Ascending aorta (tissue), 2 donors: ENCODE measurements at regions not wholly inside any gene's neighbourhood (a gene's known extent, or its start where the extent isn't known, plus 50 kb on each side); places are given as distances from the start of the nearest gene placed in this dataset.
A peak's percentile ranks its signal among the peaks of the same experiment; 100 is the strongest.

Experiments used
- DNase-seq, 2 donors: peaks; one replicate each; pipeline ENCODE4 v3.0.0-alpha.2; 2019; ENCODE audit warnings: low spot score in 2 of 2
- H3K27ac ChIP-seq, 2 donors: fragments of 200-600 bp; sonication (generic); one replicate each; pipeline ENCODE4 v1.5.1; 2016 to 2017; ENCODE audit warnings: mild to moderate bottlenecking in 1 of 2
- H3K27me3 ChIP-seq: fragments of 200-600 bp; sonication (generic); one replicate; pipeline ENCODE4 v1.5.1; 2017
- H3K36me3 ChIP-seq, 2 donors: fragments of 200-600 bp; sonication (generic); one replicate each; pipeline ENCODE4 v1.5.1; 2016
- H3K4me1 ChIP-seq, 2 donors: fragments of 200-600 bp; sonication (generic); one replicate each; pipeline ENCODE4 v1.5.1; 2016 to 2017; ENCODE audit warnings: mild to moderate bottlenecking in 1 of 2
- H3K4me3 ChIP-seq, 2 donors: fragments of 200-600 bp; sonication (generic); one replicate each; pipeline ENCODE4 v1.5.1; 2016 to 2017; ENCODE audit warnings: mild to moderate bottlenecking in 1 of 2
- H3K9me3 ChIP-seq, 2 donors: fragments of 200-600 bp; sonication (generic); one replicate each; pipeline ENCODE4 v1.5.1; 2016
- CTCF ChIP-seq, 3 experiments: fragments of 200-600 bp in 2 of 3; fragments of 450-650 bp in 1 of 3; sonication (generic) in 2 of 3; IDR thresholded peaks; one replicate each; pipeline ENCODE4 v1.5.1; 2016 to 2019; ENCODE audit warnings: antibody characterized with exemption in 3 of 3, mild to moderate bottlenecking in 1 of 3, moderate library complexity in 1 of 3
- intact Hi-C: fragments of 100-400 bp; cut with DNase I; formaldehyde crosslinking; loops from one replicate; pipeline ENCODE4 v1.15.1; 2023

GRCh38 chr3:124250053-124250452, 258.1 kb upstream of the ROPN1 start:
- intact Hi-C loops = no loop called here
- Histone ChIP-seq H3K27me3 (no peaks in the 10 kb centered on the region), H3K27ac (peak overlapping the region; percentile 90 to 91), H3K4me3 (no peak overlapping the region), H3K4me1 (peaks cover 6 to 45% of the 10 kb centered on the region in 2 donors), H3K9me3 (no peaks in the 10 kb centered on the region), H3K36me3 (no peaks in the 10 kb centered on the region)
- DNase-seq = no peak
- TF ChIP-seq CTCF (IDR thresholded peaks at IDR 0.05) = no peak

GRCh38 chr3:124256156-124256555, 264.2 kb upstream of the ROPN1 start:
- Histone ChIP-seq H3K36me3 (no peaks in the 10 kb centered on the region), H3K9me3 (no peaks in the 10 kb centered on the region), H3K27ac (peak overlapping the region; percentile 83 to 88), H3K27me3 (no peaks in the 10 kb centered on the region), H3K4me1 (peaks cover 6 to 34% of the 10 kb centered on the region in 2 donors), H3K4me3 (no peak overlapping the region)
- intact Hi-C loops = no loop called here
- no peak for TF ChIP-seq CTCF (IDR thresholded peaks at IDR 0.05)
- no peak for DNase-seq

- peaks cover 7 to 39% of the 10 kb centered on the region in 2 donors for H3K4me1 ChIP-seq
- no peaks in the 10 kb centered on the region for H3K27me3 ChIP-seq
- intact Hi-C loops = no loop called here
- no peak for TF ChIP-seq CTCF (IDR thresholded peaks at IDR 0.05)
- H3K9me3 ChIP-seq = no peaks in the 10 kb centered on the region
- no peak for DNase-seq
- H3K4me3 ChIP-seq = no peak overlapping the region
- peak overlapping the region; percentile 83 to 88 for H3K27ac ChIP-seq
- no peaks in the 10 kb centered on the region for H3K36me3 ChIP-seq
Observed at GRCh38 chr3:124256599-124256998, 264.7 kb upstream of the ROPN1 start.

- Histone ChIP-seq H3K27ac (peak overlapping the region; percentile 83 to 88), H3K4me1 (peaks cover 7 to 46% of the 10 kb centered on the region in 2 donors), H3K9me3 (no peaks in the 10 kb centered on the region), H3K4me3 (no peak overlapping the region), H3K36me3 (no peaks in the 10 kb centered on the region), H3K27me3 (no peaks in the 10 kb centered on the region)
- intact Hi-C loops = no loop called here
- DNase-seq = no peak
- no peak for TF ChIP-seq CTCF (IDR thresholded peaks at IDR 0.05)
Observed at GRCh38 chr3:124257336-124257864, 265.5 kb upstream of the ROPN1 start.

GRCh38 chr3:124258057-124258500, 266.2 kb upstream of the ROPN1 start:
- H3K27ac ChIP-seq = peak overlapping the region; percentile 83 to 88
- TF ChIP-seq CTCF (IDR thresholded peaks at IDR 0.05) = no peak
- intact Hi-C loops = no loop called here
- H3K9me3 ChIP-seq = no peaks in the 10 kb centered on the region
- no peak overlapping the region for H3K4me3 ChIP-seq
- peak in 1 of 2 donors; percentile 73 for DNase-seq
- no peaks in the 10 kb centered on the region for H3K36me3 ChIP-seq
- peaks cover 7 to 46% of the 10 kb centered on the region in 2 donors for H3K4me1 ChIP-seq
- H3K27me3 ChIP-seq = no peaks in the 10 kb centered on the region
